Kidney epithelial cell (primary cell): ENCODE measurements at regions not wholly inside any gene's neighbourhood (a gene's known extent, or its start where the extent isn't known, plus 50 kb on each side); places are given as distances from the start of the nearest gene placed in this dataset.

ENCODE experiments used
- DNase-seq: peaks from one replicate; pipeline ENCODE4 v3.0.0-alpha.2; 2010; ENCODE audit warnings: low read depth
- H3K27me3 ChIP-seq: 2 replicates; pipeline ENCODE4 v1.6.0; 2011; ENCODE audit warnings: low read length; ENCODE audit not compliant: control insufficient read depth, insufficient read depth
- H3K36me3 ChIP-seq: 2 replicates; pipeline ENCODE4 v1.5.1; 2011; ENCODE audit warnings: low read length; ENCODE audit not compliant: control insufficient read depth, insufficient read depth
- H3K4me3 ChIP-seq: 2 replicates; pipeline ENCODE4 v1.5.1; 2011; ENCODE audit warnings: low read depth, mild to moderate bottlenecking, control low read depth, low read length
- TF ChIP-seq, protein P1 (sequence below): IDR thresholded peaks from 2 replicates; pipeline ENCODE4 v1.5.1; 2011; ENCODE audit warnings: mild to moderate bottlenecking, moderate library complexity, low read length, control low read depth, inconsistent platforms; ENCODE audit not compliant: insufficient read depth, poor library complexity, severe bottlenecking

DNA sequence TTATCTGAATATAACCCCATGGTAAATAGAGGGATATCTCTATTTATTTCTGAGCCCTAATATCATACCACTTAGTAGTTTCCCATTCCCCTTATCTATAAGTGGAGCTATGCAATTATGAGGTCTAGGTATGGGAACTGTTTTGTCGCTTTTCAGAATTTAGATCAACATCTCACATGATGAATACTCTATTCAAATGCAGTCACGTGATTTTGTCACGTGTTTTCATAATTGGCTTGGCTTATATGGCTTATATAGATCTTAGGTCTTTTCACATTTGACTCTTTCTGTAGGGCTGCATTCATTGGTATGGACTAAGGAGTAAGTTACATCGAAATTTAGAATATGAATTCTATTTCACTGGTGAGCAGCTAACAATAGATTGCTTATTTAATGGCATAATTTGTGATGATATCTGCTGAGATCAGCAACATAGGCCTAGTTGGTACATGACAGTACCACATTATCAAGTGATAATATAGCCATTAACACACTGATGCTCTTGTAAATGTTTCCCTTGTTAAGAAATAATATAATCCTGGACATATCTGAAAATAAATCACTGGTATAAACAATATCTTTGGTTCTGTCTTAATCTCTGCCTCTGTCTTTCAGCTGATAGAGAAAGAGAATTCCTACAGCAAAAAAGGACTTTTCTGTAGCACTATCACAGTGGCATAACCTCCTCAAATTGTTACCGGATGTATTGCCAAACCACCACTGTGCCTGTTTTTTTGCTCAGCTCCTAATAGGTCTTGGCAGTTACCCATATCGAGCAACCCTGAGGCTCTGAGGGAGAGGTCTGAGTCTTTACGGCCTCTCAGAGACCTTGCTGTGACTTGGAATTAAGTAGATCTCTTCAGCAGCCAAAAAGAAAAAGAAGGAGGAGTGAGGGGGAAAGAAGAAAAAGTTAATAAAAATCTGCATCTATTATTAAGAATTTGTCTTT lies 357.1 kb downstream of the ZPLD1 start:
- Histone ChIP-seq H3K36me3 (no peaks in the 10 kb centered on the region), H3K4me3 (no peak overlapping the region), H3K27me3 (no peaks in the 10 kb centered on the region)
- TF ChIP-seq, protein P1, sequence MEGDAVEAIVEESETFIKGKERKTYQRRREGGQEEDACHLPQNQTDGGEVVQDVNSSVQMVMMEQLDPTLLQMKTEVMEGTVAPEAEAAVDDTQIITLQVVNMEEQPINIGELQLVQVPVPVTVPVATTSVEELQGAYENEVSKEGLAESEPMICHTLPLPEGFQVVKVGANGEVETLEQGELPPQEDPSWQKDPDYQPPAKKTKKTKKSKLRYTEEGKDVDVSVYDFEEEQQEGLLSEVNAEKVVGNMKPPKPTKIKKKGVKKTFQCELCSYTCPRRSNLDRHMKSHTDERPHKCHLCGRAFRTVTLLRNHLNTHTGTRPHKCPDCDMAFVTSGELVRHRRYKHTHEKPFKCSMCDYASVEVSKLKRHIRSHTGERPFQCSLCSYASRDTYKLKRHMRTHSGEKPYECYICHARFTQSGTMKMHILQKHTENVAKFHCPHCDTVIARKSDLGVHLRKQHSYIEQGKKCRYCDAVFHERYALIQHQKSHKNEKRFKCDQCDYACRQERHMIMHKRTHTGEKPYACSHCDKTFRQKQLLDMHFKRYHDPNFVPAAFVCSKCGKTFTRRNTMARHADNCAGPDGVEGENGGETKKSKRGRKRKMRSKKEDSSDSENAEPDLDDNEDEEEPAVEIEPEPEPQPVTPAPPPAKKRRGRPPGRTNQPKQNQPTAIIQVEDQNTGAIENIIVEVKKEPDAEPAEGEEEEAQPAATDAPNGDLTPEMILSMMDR, result no peak
- DNase-seq, result no peak

DNA sequence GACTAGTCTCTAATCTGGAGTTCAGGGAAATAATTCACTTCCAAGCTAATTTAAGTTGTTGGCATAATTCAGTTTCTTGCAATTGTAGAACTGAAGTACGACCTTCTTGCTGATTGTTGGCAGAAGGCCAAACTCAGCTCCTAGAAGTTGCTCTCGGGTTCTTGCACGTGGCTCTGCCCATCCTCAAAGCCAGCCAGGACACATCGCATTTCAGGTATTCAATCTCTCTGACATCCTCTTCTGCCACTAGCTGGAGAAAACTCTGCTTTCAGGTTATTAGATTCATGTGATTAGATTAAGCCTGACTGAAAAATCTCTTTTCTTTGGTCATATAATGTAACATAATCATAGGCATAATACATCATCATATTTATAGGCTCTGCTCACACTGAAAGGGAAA lies 362.0 kb downstream of the ZPLD1 start:
- H3K27me3 ChIP-seq, result no peaks in the 10 kb centered on the region
- TF ChIP-seq, protein P1, result no peak
- no peak overlapping the region for H3K4me3 ChIP-seq
- H3K36me3 ChIP-seq, result no peaks in the 10 kb centered on the region
- no peak for DNase-seq

DNA sequence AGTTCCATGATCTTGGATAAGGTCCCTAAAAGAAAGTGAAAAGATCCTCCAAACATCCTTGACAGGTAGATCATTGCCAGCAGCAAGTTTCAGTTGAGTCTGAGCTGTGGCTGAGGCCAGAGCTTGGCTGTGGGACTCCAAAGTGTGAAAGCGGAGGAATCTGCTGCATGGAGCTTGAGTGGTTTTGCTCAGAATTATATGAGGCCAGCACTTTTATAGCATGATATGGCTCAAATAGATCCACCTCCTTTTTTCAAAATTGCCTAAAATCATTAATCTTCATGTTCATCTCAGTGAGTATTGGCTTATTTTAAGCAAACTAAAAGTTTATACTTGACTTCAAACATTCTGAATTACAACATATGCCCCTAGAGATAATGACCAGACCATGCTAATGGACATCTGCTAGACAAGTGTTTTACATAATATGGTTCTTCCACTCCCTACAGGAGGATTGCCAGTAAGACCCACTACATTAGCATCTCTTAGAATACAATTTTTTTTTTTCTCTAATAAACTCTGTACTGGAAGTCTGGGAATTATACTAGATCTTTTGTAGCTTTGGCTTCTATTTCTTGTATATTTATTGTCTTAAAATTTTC lies 368.1 kb downstream of the ZPLD1 start:
- TF ChIP-seq, protein P1, result no peak
- DNase-seq, result no peak
- H3K27me3 ChIP-seq, result no peaks in the 10 kb centered on the region
- H3K36me3 ChIP-seq, result no peaks in the 10 kb centered on the region
- no peak overlapping the region for H3K4me3 ChIP-seq

DNA sequence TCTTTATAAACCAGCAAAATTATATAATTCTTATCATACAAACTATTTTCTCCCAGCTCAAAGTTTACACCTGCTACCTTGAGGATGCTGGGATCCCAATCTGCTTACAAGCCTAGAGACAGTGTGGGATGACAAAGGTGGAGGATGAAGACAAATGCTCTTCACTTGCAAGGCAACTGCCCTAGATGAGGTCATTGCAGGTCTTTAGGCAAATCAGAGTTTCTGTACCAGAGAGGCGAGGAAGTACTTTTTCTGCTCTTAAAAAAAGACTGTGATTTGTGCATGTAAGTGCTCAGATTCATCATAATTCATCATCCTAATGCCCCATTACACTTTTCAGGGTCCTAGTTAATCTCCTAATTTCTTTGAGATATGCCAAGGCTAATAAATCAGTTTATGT lies 376.1 kb downstream of the ZPLD1 start:
- Histone ChIP-seq H3K27me3 (no peaks in the 10 kb centered on the region), H3K4me3 (no peak overlapping the region), H3K36me3 (no peaks in the 10 kb centered on the region)
- TF ChIP-seq, protein P1, result no peak
- no peak for DNase-seq

DNA sequence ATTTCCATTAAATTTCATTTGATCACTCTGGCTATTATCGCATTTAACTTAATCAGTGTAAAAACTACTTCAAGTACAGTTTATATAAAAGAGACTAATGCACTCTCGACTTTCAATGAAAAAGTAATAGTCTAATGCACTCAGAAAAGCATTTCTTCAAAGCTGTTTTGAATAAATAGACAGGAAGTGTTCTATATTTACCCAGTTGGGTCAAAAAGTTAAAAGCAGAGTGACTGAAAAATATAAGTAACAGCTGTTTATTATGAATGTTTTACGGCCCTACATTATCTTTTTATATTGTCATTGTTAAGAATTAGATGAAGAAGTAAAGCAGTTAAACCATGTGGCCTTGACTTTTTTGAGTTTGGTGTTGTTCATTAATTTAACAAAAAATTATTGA lies 391.8 kb downstream of the ZPLD1 start:
- DNase-seq, result no peak
- Histone ChIP-seq H3K36me3 (no peaks in the 10 kb centered on the region), H3K4me3 (no peak overlapping the region), H3K27me3 (no peaks in the 10 kb centered on the region)
- TF ChIP-seq, protein P1, result no peak
